Stimulated activated CD8-positive, alpha-beta memory T cell treated with anti-CD3 and anti-CD28 coated beads, Interleukin-7, amount 100 ng/mL, for 1 hour (primary cell): ENCODE measurements at regions not wholly inside any gene's neighbourhood (a gene's known extent, or its start where the extent isn't known, plus 50 kb on each side); places are given as distances from the start of the nearest gene placed in this dataset.
"Not testable (repeated sequence)": the region's sequence is repeated elsewhere in the genome, so short reads cannot be mapped to it uniquely, and the experiment has no call there.

Experiments used
- DNase-seq, 2 donors: peaks; one replicate each; pipeline ENCODE4 v3.0.0-alpha.2; 2020; ENCODE audit warnings: low read depth in 2 of 2

DNA sequence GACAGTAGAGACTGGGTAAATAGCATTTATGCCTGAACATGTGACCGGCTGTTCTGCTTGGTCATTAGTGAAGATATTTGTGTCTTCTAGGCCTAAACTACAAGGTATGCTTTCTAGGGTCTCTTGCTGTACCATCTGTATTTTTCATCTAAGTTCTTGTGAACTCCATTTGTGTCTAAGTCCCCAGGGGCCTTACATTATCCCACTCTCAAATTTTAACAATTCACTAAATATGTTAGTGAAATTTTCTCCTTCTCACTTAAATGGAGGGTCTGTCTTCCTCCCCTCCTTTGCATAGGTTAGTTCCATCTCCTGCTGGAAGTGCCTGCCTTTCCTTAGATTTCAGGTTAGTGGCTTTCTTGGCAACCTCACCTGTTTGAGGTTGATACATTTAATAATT, 382.6 kb downstream of the RAD51AP2 start:
- DNase-seq: no peak

DNA sequence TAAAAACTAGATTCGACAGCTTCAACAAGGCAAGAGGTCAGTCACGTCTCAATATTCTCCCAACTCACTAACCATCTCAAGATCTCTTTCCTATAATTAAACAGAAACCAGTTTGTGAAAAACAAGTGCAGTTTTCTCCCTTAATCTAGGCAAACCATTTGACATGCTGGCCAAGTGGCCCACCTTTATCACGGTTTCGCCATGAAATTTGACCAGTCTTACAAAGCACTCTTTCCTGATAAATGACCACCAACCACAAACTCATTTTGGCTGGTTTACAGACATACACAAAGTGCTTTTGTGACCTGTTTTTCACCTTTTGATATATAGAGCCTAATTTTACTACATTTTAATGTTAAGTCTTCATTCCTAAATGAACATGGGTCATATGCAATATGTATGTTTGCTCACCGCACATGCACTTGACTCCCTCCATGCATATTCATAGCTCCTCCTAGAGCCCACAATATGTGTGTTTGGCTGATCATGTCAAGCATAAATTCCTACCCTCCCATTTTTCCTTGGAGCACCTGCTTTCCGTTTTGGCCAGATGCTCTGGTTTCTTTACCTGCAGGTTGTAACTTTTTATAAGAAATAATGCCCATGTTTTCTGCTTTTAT, 385.1 kb downstream of the RAD51AP2 start:
- DNase-seq: no peak

DNA sequence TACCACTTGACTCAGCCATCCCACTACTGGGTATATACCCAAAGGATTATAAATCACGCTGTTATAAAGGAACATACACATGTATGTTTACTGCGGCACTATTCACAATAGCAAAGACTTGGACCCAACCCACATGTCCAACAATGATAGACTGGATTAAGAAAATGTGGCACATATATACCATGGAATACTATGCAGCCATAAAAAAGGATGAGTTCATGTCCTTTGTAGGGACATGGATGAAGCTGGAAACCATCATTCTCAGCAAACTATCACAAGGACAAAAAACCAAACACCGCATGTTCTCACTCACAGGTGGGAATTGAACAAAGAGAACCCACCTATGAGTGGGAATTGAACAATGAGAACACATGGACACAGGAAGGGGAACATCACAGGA, 387.6 kb downstream of the RAD51AP2 start:
- not testable (repeated sequence) for DNase-seq

GRCh38 chr2:17125989-17126620, 392.1 kb downstream of the RAD51AP2 start:
- DNase-seq: no peak

- DNase-seq: no peak
These were observed 393.5 kb downstream of the RAD51AP2 start for GRCh38 chr2:17124575-17125318.

- DNase-seq: no peak
These were observed 395.2 kb downstream of the RAD51AP2 start for GRCh38 chr2:17122887-17123501.

DNA sequence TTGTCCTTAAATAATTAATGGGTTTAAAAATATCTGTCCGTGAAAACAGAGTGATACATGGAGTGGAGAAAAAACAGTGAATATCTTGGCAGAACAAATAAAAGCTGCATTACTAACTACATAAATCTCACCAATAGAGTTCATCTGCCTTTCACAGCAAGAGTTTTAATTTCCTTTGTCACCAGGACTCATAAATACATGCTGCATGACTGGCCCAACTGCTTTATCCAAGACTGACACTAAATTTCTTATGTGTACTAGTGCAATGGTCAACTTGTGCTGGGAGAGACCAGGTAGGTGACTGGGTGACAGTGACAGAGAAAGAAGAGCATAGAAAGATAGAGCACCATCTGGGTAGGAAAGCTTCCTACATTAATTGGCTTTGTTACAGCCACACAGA, 402.8 kb downstream of the RAD51AP2 start:
- no peak for DNase-seq

DNA sequence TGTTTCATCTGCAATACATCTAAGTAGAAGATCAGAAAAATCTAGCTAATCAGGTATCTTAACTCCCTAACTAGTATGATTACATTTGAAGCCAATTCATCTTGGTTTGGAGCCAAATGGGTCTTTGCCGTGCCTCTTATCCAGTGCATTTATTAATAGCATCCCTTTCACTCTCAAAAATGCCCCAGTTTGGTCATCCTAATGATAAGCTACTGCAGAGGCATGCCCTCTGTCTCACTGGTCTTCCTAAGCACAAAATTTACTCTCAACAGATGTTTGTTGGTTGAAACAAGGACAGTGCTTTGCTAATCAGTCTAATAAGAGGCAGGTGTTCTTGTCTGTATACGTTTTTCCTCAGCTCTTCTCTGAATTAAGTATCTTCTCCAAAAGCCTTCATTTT, 403.2 kb downstream of the RAD51AP2 start:
- no peak for DNase-seq

GRCh38 chr2:17107871-17108270, 410.4 kb downstream of the RAD51AP2 start:
- no peak for DNase-seq

GRCh38 chr2:17107151-17107550, 411.1 kb downstream of the RAD51AP2 start:
- no peak for DNase-seq

GRCh38 chr2:17106418-17106817, 411.8 kb downstream of the RAD51AP2 start:
- no peak for DNase-seq

GRCh38 chr2:17104454-17104853, 413.8 kb downstream of the RAD51AP2 start:
- DNase-seq: no peak

- DNase-seq: no peak
These were observed 416.6 kb downstream of the RAD51AP2 start for GRCh38 chr2:17101596-17101995.

GRCh38 chr2:17101091-17101490, 417.1 kb downstream of the RAD51AP2 start:
- no peak for DNase-seq

DNA sequence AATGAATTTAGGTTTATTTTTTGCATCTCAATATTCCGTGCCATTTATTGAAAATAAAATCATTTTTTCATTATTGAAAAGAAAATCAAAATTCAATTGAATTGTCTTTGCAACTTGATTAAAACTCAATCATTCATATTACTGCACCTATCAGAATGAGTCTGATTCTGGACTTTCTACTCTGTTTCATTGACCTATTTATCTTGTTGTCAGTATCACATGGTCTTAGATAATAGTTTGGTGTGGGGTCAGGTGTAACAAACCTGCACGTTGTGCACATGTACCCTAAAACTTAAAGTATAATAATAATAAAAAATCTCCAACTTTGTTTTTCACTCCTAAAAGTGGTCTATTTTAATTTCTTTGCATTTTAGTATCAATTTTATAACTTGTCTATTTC, 422.9 kb downstream of the RAD51AP2 start:
- no peak for DNase-seq

DNA sequence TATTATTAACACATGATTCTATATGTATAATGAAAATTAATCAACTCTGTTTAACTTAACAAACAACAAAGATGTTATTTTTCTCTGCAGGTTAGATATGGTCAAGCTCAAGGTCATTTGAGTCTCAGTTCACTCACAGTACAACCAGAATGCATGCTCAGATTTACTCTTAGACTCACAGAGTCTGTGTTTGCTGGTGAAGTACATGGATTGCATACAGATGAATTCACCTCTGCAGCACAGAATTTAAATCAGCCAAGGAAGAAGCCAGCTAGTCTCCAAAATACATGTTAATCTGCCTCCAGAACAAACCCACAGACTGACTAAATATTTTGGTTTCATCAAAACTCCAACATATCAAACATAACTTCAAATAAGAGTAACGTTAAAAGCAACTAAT, 424.5 kb downstream of the RAD51AP2 start:
- DNase-seq: no peak

GRCh38 chr2:17086990-17087389, 421.4 kb upstream of the CYRIA start:
- no peak for DNase-seq

DNA sequence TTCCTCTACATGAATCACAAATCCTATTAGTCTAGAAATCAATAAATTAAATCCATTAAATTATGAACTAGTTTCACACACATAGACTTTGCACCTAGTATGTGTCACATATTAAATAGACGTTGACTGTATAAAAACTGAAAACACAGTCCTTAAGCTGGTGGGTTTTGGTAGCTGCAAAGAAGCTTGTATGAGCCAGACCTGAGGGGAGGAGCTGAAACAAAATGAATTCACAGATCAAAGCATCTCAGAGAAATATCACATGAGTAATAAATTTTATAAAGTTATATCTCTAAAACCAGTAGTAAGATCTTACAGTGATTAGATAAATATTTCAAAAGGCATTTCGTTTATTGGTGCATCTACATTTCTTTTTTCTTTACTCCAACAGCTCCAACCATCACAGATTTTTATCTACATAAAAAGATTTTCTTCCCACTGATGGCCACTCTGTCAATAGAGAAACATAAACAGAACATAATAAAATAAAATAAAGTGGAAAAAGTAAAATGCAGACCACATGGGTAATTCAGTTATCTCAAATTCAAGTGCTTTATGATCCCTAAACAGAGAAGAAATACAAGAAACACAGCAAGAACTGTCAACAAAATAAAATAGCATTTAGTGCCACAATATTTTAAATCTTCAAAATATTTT, 420.0 kb upstream of the CYRIA start:
- DNase-seq: no peak

DNA sequence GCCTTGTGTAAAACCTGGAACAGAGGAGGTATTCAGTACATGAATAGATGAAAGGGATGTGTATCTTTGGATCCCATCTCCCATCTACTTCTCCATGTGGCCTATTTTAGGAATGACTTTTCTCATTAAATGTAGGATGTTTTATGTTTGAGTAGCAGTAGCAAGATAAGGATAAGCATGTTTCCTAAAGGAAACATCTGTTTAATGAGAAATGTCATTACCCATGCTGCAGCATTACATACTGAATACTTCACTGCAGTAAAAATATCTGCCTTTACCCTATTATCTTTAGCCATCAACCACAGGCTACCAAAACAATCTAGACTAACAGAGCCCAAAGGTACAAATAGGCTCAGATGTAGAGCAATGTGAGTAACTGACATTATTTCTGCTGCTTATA, 419.2 kb upstream of the CYRIA start:
- DNase-seq: no peak

DNA sequence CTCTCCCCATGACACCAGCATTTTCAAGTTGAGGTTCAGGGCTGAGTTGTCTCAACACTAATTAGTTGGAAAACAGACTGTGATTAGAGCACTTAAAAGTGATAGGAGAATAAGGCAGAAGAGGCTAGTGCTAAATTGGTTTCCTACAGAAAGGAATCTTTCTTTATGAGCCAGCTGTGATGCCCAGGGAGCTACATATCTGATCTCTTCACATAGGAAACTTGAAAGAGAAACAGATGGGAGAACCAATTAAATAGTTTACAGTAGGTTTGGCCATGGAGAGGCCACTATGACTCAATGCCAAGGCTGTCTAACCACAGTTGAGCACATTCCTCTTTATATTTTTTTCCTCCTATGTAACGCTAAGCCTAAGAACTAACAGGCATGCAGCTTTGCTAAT, 418.3 kb upstream of the CYRIA start:
- DNase-seq: no peak

DNA sequence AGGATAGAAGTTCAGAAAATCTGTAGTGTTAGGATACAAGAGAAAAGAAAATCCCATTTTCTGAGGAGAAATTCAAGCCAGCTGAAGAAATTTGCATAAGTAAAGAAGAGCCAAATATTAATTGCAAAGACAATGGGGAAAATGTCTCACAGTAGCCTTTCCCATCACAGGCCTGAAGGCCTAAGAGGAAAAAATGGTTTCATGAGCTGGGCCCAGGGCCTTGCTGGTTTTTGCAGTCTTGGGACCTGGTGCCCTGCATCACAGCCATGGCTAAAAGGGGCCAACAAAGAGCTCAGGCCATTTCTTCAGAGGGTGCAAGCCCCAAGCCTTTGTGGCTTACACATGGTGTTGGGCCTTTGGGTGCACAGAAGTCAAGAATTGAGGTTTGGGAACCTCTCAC, 413.6 kb upstream of the CYRIA start:
- DNase-seq: no peak

- no peak for DNase-seq
These were observed 410.9 kb upstream of the CYRIA start for GRCh38 chr2:17076533-17076932.
